ENCODE measurements at regions not wholly inside any gene's neighbourhood (a gene's known extent, or its start where the extent isn't known, plus 50 kb on each side); places are given as distances from the start of the nearest gene placed in this dataset.
"Not testable (repeated sequence)": the region's sequence is repeated elsewhere in the genome, so short reads cannot be mapped to it uniquely, and the experiment has no call there.

DNA sequence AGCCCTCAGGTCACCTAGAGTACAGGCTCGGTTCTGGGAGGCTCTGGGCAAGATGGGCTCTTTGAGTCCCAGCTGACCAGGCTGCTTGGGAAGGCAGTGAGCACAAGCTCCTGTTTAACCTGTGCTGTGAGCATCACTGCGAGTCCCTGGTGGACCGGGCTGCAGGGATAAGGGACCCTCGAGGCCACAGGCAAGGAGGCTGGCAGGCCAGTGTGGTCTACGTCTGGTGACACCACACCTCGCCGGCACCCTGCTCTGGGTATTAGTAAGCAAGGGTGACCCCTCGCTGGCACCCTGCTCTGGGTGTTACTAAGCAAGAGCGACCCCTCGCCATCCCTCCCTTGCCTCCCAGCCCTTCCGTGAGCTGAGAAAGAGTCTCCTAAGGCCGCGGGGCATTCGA lies 125.9 kb upstream of the FOXD4L5 start:
- no peak for DNase-seq (ENCODE audit: low read depth)
- TF ChIP-seq, protein P1, sequence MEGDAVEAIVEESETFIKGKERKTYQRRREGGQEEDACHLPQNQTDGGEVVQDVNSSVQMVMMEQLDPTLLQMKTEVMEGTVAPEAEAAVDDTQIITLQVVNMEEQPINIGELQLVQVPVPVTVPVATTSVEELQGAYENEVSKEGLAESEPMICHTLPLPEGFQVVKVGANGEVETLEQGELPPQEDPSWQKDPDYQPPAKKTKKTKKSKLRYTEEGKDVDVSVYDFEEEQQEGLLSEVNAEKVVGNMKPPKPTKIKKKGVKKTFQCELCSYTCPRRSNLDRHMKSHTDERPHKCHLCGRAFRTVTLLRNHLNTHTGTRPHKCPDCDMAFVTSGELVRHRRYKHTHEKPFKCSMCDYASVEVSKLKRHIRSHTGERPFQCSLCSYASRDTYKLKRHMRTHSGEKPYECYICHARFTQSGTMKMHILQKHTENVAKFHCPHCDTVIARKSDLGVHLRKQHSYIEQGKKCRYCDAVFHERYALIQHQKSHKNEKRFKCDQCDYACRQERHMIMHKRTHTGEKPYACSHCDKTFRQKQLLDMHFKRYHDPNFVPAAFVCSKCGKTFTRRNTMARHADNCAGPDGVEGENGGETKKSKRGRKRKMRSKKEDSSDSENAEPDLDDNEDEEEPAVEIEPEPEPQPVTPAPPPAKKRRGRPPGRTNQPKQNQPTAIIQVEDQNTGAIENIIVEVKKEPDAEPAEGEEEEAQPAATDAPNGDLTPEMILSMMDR (IDR thresholded peaks at IDR 0.05; ENCODE audit: insufficient read depth, low read length, severe bottlenecking): no peak
- Histone ChIP-seq H3K36me3 (ENCODE audit: control insufficient read depth, insufficient read depth, low read length) (no peaks in the 10 kb centered on the region), H3K27me3 (ENCODE audit: control insufficient read depth, insufficient read depth, low read length) (no peaks in the 10 kb centered on the region), H3K4me3 (ENCODE audit: low read depth, low read length) (no peak overlapping the region)
- FAIRE-seq: no peak

GRCh38 chr9:65409471-65409980 lies 124.5 kb upstream of the FOXD4L5 start:
- DNase-seq (ENCODE audit: low read depth): no peak
- FAIRE-seq: no peak

DNA sequence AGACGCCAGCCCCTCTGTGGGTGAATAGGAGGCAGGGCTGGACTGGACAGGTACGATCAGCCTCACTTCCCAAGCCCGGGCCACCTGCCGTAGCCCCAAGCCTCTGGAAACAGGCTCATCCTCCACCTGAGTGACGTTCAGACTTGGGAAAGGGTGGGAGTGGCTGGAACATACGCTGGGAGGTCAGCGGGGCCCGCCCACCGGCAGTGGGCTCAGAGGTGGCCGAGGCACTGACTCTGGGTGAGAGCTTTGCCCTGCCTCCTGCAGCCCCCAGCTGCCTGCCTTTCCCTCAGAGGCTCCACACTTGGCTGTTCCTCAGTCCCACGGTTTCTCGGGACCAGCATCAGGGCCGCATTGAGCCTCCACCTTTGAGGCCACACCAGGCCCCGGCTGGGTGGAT lies 123.8 kb upstream of the FOXD4L5 start:
- not testable (repeated sequence) for H3K4me3 ChIP-seq (ENCODE audit: low read depth, low read length); H3K36me3 ChIP-seq (ENCODE audit: control insufficient read depth, insufficient read depth, low read length); DNase-seq (ENCODE audit: low read depth); H3K27me3 ChIP-seq (ENCODE audit: control insufficient read depth, insufficient read depth, low read length); FAIRE-seq

More at GRCh38 chr9:65409471-65409980, 124.5 kb upstream of the FOXD4L5 start:
- H3K27me3 ChIP-seq (ENCODE audit: control insufficient read depth, insufficient read depth, low read length): no peaks in the 10 kb centered on the region
- no peak overlapping the region for H3K4me3 ChIP-seq (ENCODE audit: low read depth, low read length)
- H3K36me3 ChIP-seq (ENCODE audit: control insufficient read depth, insufficient read depth, low read length): no peaks in the 10 kb centered on the region
- TF ChIP-seq, protein P1 (IDR thresholded peaks at IDR 0.05; ENCODE audit: insufficient read depth, low read length, severe bottlenecking): no peak

DNA sequence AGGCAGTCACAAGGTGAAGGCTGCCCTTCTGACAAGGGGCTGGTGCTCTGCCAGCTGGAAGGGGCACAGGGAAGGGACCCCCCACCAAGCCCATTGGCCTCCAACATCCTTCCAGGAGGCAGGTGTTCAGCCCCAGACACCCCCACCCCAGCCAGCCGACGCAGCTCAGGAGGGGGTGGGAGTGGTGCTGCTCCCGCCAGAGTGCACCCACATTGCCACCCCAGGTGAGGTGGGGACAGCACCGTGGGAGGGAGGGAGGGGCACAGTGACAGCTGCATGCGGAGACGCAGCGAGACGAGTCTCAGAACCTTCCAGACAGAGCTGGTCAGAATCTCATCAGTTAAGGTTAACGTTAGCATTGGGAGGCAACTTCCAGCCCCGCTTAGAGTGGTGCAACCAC lies 121.6 kb upstream of the FOXD4L5 start:
- FAIRE-seq; H3K27me3 ChIP-seq (ENCODE audit: control insufficient read depth, insufficient read depth, low read length); H3K36me3 ChIP-seq (ENCODE audit: control insufficient read depth, insufficient read depth, low read length); H3K4me3 ChIP-seq (ENCODE audit: low read depth, low read length); DNase-seq (ENCODE audit: low read depth): not testable (repeated sequence)

GRCh38 chr9:65405766-65406165 lies 120.8 kb upstream of the FOXD4L5 start:
- FAIRE-seq; DNase-seq (ENCODE audit: low read depth); H3K4me3 ChIP-seq (ENCODE audit: low read depth, low read length); H3K36me3 ChIP-seq (ENCODE audit: control insufficient read depth, insufficient read depth, low read length); H3K27me3 ChIP-seq (ENCODE audit: control insufficient read depth, insufficient read depth, low read length): not testable (repeated sequence)

DNA sequence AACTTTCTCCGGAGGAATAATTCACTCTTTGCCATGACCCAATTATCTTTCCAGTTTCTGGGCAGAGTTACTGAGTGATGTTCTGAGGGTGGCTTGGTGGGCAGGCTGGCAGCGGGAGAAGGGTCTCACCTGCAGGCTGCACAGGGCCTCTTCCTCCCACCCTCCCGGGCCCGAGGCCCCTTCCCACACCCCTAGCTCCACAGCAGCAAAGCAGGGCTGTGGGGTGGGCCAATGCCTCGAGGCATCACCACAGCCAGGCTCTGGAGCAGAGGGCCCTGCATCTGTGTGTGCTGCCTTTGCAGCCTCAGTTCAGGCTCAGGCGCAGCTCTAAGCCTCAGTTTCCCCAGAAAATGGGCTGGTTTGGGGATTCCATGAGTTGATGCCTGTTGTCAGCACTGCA lies 120.2 kb upstream of the FOXD4L5 start:
- H3K27me3 ChIP-seq (ENCODE audit: control insufficient read depth, insufficient read depth, low read length): no peaks in the 10 kb centered on the region
- DNase-seq (ENCODE audit: low read depth): no peak

DNA sequence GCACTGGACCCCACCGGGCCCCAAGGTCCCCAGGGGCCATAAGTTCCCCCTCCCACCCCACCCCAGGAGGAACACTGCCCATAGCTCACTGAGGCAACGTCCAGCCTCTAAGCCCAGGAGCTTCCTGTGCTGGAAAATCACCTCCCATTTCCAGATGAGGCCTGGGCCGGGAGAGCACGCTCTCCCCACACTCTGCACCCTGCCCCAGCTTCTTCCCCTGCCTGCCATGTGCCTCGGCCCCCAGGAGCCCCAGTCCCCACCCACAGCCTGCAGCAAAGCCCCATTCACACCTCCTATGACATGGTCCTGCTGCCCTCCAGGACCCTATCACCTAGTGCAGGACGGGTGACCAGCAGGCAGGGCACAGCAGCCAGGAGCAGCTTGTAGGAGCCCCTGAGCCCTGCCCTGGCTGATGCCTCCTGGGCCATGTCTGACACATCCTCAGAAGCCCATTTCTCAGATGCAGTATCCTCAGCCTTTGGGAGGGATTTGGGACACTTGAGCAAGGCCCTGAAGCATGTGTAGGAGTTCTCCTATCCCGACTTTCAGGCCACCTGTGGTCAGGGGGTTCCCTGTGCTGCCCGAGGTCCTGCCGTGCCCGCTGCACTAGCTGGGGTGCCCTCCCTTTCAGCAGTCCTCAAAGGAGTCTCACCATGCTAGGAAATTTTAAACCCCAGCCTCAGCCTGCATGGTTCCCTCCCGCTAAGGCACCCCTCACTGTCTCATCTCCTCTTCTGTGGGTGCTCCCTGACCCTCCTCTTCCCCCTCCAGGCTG lies 119.4 kb upstream of the FOXD4L5 start:
- TF ChIP-seq, protein P1 (IDR thresholded peaks at IDR 0.05; ENCODE audit: insufficient read depth, low read length, severe bottlenecking): no peak
- DNase-seq (ENCODE audit: low read depth) (no peak), FAIRE-seq (no peak)
- Histone ChIP-seq H3K4me3 (ENCODE audit: low read depth, low read length) (no peak overlapping the region), H3K27me3 (ENCODE audit: control insufficient read depth, insufficient read depth, low read length) (no peaks in the 10 kb centered on the region), H3K36me3 (ENCODE audit: control insufficient read depth, insufficient read depth, low read length) (no peaks in the 10 kb centered on the region)

More for the DNA sequence above, 120.2 kb upstream of the FOXD4L5 start:
- TF ChIP-seq, protein P1 (IDR thresholded peaks at IDR 0.05; ENCODE audit: insufficient read depth, low read length, severe bottlenecking): no peak
- no peak for FAIRE-seq
- H3K4me3 ChIP-seq (ENCODE audit: low read depth, low read length): no peak overlapping the region
- H3K36me3 ChIP-seq (ENCODE audit: control insufficient read depth, insufficient read depth, low read length): no peaks in the 10 kb centered on the region
